H1 (cell line): ENCODE measurements at regions not wholly inside any gene's neighbourhood (a gene's known extent, or its start where the extent isn't known, plus 50 kb on each side); places are given as distances from the start of the nearest gene placed in this dataset.

Experiments
- FOSL1 ChIP-seq: IDR thresholded peaks from 2 replicates; pipeline ENCODE4 v1.6.1; 2011; ENCODE audit warnings: mild to moderate bottlenecking, low read depth, low read length, moderate library complexity; ENCODE audit not compliant: insufficient read depth
- MAFK ChIP-seq: IDR thresholded peaks from 2 replicates; pipeline ENCODE4 v1.6.1; 2012; ENCODE audit warnings: low read depth, mild to moderate bottlenecking, improper control_type of control experiment, low read length
- POU5F1 ChIP-seq: IDR thresholded peaks from 2 replicates; pipeline ENCODE4 v1.6.1; 2011; ENCODE audit warnings: low read depth, mild to moderate bottlenecking, low read length, moderate library complexity
- TBP ChIP-seq: IDR thresholded peaks from 2 replicates; pipeline ENCODE4 v1.6.1; 2011; ENCODE audit warnings: low read depth, low read length, improper control_type of control experiment
- TF ChIP-seq, protein P1 (sequence below): IDR thresholded peaks from 2 replicates; pipeline ENCODE4 v1.6.1; 2011; ENCODE audit warnings: low read depth, mild to moderate bottlenecking, low read length; ENCODE audit not compliant: insufficient read depth

- TF ChIP-seq, protein P1, sequence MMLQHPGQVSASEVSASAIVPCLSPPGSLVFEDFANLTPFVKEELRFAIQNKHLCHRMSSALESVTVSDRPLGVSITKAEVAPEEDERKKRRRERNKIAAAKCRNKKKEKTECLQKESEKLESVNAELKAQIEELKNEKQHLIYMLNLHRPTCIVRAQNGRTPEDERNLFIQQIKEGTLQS = no peak
- TF ChIP-seq FOSL1 (no peak), TBP (no peak), MAFK (no peak), POU5F1 (no peak)
These were observed 227.0 kb upstream of the MARCKS start (continued) for GRCh38 chr6:113629975-113630737.
